ENCODE measurements at regions not wholly inside any gene's neighbourhood (a gene's known extent, or its start where the extent isn't known, plus 50 kb on each side); places are given as distances from the start of the nearest gene placed in this dataset.

DNA sequence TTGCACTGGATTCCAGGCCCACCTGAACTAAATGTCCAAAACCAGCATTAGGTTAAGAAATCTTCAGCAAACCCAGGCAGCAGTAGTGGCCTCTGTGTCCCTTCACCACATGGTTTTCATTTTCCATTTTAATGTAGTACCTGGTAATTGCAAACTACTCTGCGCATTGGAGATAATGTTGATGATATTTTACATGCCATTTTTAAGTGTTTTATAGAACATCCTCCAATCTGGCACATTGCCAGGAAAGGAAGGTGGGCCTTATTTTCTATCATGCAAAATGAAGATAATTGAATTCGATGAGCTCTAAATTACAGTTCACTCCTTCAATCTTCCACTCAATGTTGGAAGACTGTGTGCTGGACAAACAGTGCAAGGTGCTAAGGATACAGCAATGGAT, 89.5 kb downstream of the ZC3H11B start:
- Histone ChIP-seq H3K4me3 (ENCODE audit: control insufficient read depth in 2 of 3, extremely low read depth in 1 of 3, insufficient read depth in 2 of 3, low read depth in 1 of 3, low read length in 3 of 3) (no peak overlapping the region), H3K9me1 (ENCODE audit: control insufficient read depth, extremely low read depth, insufficient read depth, low read length) (no peaks in the 10 kb centered on the region), H3K4me1 (ENCODE audit: control insufficient read depth, extremely low read depth, insufficient read depth, low read length) (no peaks in the 10 kb centered on the region), H3K9ac (ENCODE audit: control insufficient read depth, extremely low read depth, insufficient read depth, low read length) (no peak overlapping the region), H4K20me1 (ENCODE audit: control insufficient read depth, extremely low read depth, insufficient read depth, low read length) (no peaks in the 10 kb centered on the region), H3K27me3 (ENCODE audit: control insufficient read depth, extremely low read depth, insufficient read depth, low read length) (no peaks in the 10 kb centered on the region), H2AFZ (ENCODE audit: control insufficient read depth, low read length) (no peak overlapping the region), H3K36me3 (ENCODE audit: control insufficient read depth in 2 of 2, extremely low read depth in 1 of 2, insufficient read depth in 2 of 2, low read length in 2 of 2) (no peaks in the 10 kb centered on the region), H3K9me3 (ENCODE audit: control insufficient read depth, low read depth, low read length) (no peaks in the 10 kb centered on the region), H3K79me2 (ENCODE audit: control insufficient read depth, insufficient read depth, low read length) (no peaks in the 10 kb centered on the region), H3K27ac (ENCODE audit: control insufficient read depth, insufficient read depth, low read length) (no peak overlapping the region), H3K4me2 (ENCODE audit: control insufficient read depth, extremely low read depth, insufficient read depth, low read depth, low read length) (no peak overlapping the region)
- dilution Hi-C loops (cut with MboI; ENCODE audit: extremely low pct_ligation_motif_present, low sequenced_read_pairs) = no loop called here
- FAIRE-seq = no peak
- TF ChIP-seq, protein P1, sequence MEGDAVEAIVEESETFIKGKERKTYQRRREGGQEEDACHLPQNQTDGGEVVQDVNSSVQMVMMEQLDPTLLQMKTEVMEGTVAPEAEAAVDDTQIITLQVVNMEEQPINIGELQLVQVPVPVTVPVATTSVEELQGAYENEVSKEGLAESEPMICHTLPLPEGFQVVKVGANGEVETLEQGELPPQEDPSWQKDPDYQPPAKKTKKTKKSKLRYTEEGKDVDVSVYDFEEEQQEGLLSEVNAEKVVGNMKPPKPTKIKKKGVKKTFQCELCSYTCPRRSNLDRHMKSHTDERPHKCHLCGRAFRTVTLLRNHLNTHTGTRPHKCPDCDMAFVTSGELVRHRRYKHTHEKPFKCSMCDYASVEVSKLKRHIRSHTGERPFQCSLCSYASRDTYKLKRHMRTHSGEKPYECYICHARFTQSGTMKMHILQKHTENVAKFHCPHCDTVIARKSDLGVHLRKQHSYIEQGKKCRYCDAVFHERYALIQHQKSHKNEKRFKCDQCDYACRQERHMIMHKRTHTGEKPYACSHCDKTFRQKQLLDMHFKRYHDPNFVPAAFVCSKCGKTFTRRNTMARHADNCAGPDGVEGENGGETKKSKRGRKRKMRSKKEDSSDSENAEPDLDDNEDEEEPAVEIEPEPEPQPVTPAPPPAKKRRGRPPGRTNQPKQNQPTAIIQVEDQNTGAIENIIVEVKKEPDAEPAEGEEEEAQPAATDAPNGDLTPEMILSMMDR (optimal IDR thresholded peaks at IDR 0.05 in 1 of 3, IDR thresholded peaks at IDR 0.05 in 1 of 3, conservative IDR thresholded peaks at IDR 0.05 in 1 of 3; ENCODE audit: extremely low read depth in 1 of 3, insufficient read depth in 2 of 3, low read length in 3 of 3) = no peak
- TF ChIP-seq EZH2 (IDR thresholded peaks at IDR 0.05; ENCODE audit: low read length) = no peak
- no peak for DNase-seq (ENCODE audit: low read depth, low spot score)

DNA sequence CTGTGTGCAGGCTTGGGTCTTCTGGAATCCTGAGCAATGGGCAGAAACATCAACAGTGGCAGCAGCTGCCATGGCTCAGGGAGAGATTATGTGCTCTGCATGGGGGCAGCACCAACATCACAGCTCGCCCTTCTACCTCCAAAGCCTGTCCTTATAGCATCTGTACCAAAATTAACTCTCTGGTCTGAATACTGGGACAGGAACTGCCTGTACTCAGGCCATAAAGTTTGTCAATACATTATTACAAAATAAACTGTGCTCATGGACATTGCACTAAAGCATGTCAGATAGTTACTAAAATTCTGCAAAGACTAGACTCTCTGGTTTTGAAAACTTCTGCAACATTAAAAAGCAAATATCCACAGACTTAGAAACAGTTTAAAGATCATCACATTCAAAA, 91.6 kb downstream of the ZC3H11B start:
- dilution Hi-C loops (cut with MboI; ENCODE audit: extremely low pct_ligation_motif_present, low sequenced_read_pairs) = no loop called here
- H4K20me1 ChIP-seq (ENCODE audit: control insufficient read depth, extremely low read depth, insufficient read depth, low read length) = no peaks in the 10 kb centered on the region
- no peak overlapping the region for H3K4me2 ChIP-seq (ENCODE audit: control insufficient read depth, extremely low read depth, insufficient read depth, low read depth, low read length)
- no peaks in the 10 kb centered on the region for H3K9me3 ChIP-seq (ENCODE audit: control insufficient read depth, low read depth, low read length)
- no peak overlapping the region for H3K4me3 ChIP-seq (ENCODE audit: control insufficient read depth in 2 of 3, extremely low read depth in 1 of 3, insufficient read depth in 2 of 3, low read depth in 1 of 3, low read length in 3 of 3)
- no peaks in the 10 kb centered on the region for H3K27me3 ChIP-seq (ENCODE audit: control insufficient read depth, extremely low read depth, insufficient read depth, low read length)
- no peaks in the 10 kb centered on the region for H3K9me1 ChIP-seq (ENCODE audit: control insufficient read depth, extremely low read depth, insufficient read depth, low read length)
- peaks cover 2% of the 10 kb centered on the region for H3K4me1 ChIP-seq (ENCODE audit: control insufficient read depth, extremely low read depth, insufficient read depth, low read length)
- DNase-seq (ENCODE audit: low read depth, low spot score) (no peak), FAIRE-seq (no peak)
- no peak overlapping the region for H2AFZ ChIP-seq (ENCODE audit: control insufficient read depth, low read length)
- TF ChIP-seq, protein P1 (optimal IDR thresholded peaks at IDR 0.05 in 1 of 3, IDR thresholded peaks at IDR 0.05 in 1 of 3, conservative IDR thresholded peaks at IDR 0.05 in 1 of 3; ENCODE audit: extremely low read depth in 1 of 3, insufficient read depth in 2 of 3, low read length in 3 of 3) = no peak
- no peak overlapping the region for H3K9ac ChIP-seq (ENCODE audit: control insufficient read depth, extremely low read depth, insufficient read depth, low read length)
- H3K79me2 ChIP-seq (ENCODE audit: control insufficient read depth, insufficient read depth, low read length) = no peaks in the 10 kb centered on the region
- H3K27ac ChIP-seq (ENCODE audit: control insufficient read depth, insufficient read depth, low read length) = no peak overlapping the region
- H3K36me3 ChIP-seq (ENCODE audit: control insufficient read depth in 2 of 2, extremely low read depth in 1 of 2, insufficient read depth in 2 of 2, low read length in 2 of 2) = no peaks in the 10 kb centered on the region
